GM19463 (cell line): ENCODE measurements at regions not wholly inside any gene's neighbourhood (a gene's known extent, or its start where the extent isn't known, plus 50 kb on each side); places are given as distances from the start of the nearest gene placed in this dataset.
A peak's percentile ranks its signal among the peaks of the same experiment; 100 is the strongest.

Source experiments
- ATAC-seq: cut with Tn5 transposase; IDR thresholded peaks from one replicate; pipeline ENCODE4 v1.9.1; 2021; ENCODE audit warnings: mild to moderate bottlenecking, moderate library complexity; ENCODE audit not compliant: unreplicated experiment

- no peak for ATAC-seq
Observed at GRCh38 chr12:27907766-27908165, 64.8 kb downstream of the PTHLH start.

DNA sequence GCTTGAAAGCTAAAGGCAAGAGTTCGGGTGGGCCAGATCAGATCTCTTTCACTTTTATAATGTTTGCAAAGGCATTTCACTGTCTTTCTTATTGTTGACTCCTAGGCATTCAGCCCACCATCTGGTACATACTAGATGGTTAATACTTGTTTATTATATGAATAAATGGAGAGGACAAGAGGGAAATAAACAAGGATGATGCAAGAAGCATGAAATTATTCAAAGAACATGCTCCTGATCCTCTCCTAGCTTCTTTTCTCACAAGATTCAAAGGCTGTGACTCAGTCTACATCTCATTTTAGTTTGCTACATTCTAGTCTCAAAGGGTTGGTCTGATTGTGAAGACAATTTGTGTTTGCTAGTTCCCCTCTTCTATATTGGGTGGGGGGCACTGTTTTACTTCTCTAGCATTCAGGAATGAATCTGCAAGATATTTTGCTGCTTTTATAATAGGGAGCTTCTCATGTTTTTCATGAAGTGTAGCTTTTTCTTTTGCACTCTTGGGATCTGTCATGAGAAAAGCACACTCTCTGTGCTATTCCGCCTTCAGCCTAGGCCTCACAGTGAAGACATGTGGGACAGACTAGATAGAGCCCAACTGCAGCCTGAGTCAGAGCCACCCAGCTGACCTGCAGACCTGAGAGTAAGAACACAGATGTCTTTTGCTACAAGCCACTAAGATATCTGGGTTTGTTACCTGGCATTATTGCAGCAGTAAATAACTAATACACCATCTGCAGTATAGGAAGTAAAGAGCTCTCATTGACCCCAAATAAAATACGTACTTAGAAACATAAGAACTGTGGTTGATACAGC, 65.7 kb downstream of the PTHLH start:
- ATAC-seq, result no peak

GRCh38 chr12:27906127-27906500, 66.4 kb downstream of the PTHLH start:
- ATAC-seq, result no peak

GRCh38 chr12:27905285-27906126, 67.0 kb downstream of the PTHLH start:
- no peak for ATAC-seq

- no peak for ATAC-seq
Observed at GRCh38 chr12:27902651-27903050, 69.9 kb downstream of the PTHLH start.

- ATAC-seq, result no peak
Observed at GRCh38 chr12:27901959-27902358, 70.6 kb downstream of the PTHLH start.

DNA sequence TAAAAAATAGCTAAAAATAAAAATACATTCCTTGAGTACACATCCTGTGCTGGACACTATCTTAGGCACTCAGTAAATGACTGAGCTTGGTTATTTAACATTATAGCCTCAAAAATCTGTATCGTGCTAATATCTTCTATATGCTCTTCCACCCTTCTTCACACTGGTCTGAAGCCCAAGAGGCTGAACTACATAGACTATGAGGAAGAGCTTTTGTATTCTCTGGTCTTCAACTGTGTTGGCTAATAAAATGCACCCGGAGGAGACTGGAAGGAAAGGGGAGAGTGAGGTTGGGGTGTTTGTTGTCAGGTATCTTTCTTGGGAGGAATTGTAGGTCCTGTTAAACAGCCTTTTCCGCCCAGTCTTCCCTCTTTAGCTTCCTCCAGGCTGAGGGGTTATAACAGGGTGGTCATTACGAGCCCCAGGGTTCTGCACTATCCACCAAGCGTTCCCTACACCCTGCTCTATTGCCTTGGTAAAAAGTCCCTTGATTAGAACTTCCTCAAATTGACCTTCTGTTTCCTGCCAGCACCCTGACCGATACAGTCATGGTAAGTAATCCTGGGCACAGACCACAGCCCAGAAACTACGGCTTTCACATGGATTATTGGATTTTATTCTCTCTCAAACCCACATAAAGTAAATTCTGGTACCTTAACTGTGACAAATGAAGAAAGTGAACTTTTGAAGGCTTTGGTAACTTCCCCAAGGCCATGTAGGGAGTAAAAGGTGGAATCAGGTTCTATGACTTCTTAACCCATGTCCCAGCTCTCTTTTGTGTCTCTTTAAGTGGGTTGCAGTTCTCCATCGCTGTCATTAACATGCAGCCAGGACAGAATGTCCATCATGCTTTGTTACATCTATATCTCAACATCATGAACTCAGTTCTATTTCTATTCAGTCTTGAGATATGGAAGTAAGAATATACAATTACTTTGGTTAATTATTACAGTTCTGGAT, 71.3 kb downstream of the PTHLH start:
- ATAC-seq, result peak; percentile 56

GRCh38 chr12:27899151-27899661, 73.3 kb downstream of the PTHLH start:
- no peak for ATAC-seq

DNA sequence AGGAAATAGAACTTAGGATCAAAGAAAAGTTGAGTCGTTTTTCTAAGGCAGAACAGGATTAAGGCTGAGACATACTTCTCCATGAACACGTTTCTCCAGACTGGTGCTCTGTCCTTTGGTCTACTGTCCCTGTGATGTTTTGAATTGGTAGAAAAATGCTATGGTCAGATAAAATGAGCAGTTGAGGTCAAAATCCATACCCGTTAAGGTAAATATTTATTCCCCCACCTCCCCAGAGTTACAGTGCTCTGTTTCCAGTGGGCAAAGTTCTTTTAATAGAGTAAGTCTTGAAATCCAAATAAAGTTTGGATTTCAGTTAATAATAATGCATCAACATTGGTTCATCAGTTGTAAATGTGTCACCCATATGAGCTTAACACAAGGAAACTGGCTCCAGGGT, 74.5 kb downstream of the PTHLH start:
- ATAC-seq, result no peak

- no peak for ATAC-seq
Observed at GRCh38 chr12:27896419-27896990, 76.0 kb downstream of the PTHLH start.

DNA sequence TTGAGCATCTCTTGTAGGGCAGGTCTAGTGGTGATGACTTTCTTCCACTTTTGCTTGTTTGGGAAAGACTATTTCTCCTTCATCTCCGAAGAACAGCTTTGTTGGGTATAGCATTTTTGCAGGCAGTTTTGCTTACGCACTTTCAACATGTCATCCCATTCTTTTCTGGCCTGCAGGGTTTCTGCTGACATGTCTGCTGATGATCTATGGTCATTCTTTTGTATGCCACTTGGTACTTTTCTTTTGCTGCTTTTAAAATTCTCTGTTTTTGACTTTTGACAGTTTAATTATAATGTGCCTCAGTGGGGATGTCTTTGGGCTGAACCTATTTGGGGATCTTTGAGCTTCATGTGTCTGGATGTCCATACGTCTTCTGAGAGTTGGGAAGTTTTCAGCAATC, 78.2 kb downstream of the PTHLH start:
- no peak for ATAC-seq

DNA sequence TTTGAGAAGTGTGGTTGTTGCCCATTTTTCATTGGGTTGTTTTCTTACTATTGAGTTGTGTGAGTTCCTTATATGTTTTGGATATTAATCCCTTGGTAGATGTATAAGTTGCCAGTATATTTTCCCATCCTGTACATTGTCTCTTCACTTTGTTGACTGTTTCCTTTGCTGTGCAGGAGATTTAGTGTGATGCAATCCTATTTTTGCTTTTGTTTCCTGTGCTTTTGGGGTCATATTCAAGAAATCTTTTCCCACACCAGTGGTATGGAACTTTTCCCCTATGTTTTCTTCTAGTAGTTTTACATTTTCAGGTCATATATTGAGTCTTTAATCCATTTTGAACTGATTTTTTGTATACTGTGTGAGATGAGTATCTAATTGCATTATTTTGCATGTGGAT, 92.8 kb downstream of the PTHLH start:
- ATAC-seq, result no peak

GRCh38 chr12:27875677-27876076, 95.6 kb upstream of the MANSC4 start:
- no peak for ATAC-seq

DNA sequence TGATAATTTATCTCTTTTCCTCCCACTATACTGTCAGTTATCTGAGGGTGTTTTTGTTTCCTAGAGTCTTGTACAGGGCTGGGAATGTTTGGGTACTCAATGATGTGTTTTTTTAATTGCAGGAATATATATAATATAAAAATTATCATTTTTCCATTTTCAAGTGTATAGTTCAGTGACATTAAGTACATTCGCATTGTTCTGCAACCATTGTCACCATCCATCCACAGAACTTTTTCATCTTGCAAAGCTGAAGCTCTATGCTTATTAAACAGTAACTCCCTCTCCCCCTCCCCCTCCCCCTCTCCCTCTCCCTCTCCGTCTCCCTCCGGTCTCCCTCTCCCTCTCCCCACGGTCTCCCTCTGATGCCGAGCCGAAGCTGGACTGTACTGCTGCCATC, 93.0 kb upstream of the MANSC4 start:
- no peak for ATAC-seq

DNA sequence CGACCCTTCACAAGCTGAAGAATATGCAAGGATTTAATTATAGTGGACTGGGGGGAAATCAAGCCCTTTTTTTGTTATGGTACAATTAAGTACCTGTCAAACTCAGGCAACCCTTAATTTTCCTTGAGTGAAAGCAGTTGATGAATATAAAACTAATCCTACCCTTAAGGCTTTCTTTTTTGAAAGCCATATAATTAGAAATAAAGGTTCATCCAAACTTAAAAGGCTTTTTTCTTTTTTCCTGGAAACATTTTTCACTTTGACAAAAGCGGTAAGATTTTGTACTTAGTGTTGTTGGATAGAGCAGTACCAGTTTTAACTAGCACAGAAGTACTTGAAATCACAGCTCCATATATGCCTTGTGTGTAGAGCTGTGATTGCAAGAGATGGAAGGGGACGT, 91.9 kb upstream of the MANSC4 start:
- ATAC-seq, result no peak

DNA sequence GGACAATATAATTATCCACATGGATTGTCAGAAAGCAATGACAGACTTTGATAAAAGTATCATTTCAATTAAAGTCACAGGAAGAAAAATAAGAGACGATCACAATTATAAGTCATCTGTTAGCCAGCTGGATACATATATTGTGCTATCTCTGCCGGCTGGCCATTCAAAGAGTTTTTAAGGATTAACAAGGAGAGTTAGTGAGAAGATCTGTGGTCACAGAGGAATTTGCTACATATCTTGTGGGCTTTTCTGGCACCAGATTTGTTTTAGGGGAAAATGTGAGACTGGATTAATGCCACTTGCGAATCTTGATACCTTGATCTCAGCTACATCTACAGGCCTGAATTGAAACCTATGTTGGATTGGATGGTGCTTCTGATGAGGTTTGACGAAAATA, 90.9 kb upstream of the MANSC4 start:
- no peak for ATAC-seq

GRCh38 chr12:27869567-27869966, 89.5 kb upstream of the MANSC4 start:
- no peak for ATAC-seq

GRCh38 chr12:27868139-27868538, 88.1 kb upstream of the MANSC4 start:
- no peak for ATAC-seq

GRCh38 chr12:27866373-27867101, 86.5 kb upstream of the MANSC4 start:
- ATAC-seq, result no peak

DNA sequence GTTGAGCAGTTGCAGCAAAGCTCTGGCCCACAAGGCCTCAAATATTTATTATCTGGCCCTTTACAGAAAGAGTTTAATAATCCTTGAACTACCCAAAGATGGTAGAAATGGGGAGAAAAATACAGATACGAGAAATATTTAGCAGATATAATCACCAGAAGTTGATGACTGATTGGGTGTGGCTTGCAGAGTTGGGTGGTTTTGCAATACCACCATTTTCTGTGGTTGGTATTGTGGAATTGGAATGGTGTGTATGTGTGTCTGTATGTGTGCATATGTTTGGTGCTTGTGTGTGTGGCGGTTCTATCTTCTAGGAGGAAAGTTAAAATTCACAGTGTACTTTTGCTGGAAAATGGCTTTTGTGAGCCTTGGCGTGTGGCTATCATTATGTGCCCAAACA, 85.4 kb upstream of the MANSC4 start:
- ATAC-seq, result no peak
